Loucy (cell line): ENCODE measurements at regions not wholly inside any gene's neighbourhood (a gene's known extent, or its start where the extent isn't known, plus 50 kb on each side); places are given as distances from the start of the nearest gene placed in this dataset.

Source experiments
- EZH2phosphoT487 ChIP-seq: fragments of 200-600 bp; IDR thresholded peaks from 2 replicates; pipeline ENCODE4 v1.6.1; 2018; ENCODE audit warnings: antibody characterized with exemption, mild to moderate bottlenecking, moderate library complexity, borderline replicate concordance
- TF ChIP-seq, protein P1 (sequence below): fragments of 200-600 bp; sonication (generic); conservative IDR thresholded peaks from 2 replicates; pipeline ENCODE4 v1.5.1; 2014; ENCODE audit warnings: mild to moderate bottlenecking, antibody characterized with exemption, low read length

DNA sequence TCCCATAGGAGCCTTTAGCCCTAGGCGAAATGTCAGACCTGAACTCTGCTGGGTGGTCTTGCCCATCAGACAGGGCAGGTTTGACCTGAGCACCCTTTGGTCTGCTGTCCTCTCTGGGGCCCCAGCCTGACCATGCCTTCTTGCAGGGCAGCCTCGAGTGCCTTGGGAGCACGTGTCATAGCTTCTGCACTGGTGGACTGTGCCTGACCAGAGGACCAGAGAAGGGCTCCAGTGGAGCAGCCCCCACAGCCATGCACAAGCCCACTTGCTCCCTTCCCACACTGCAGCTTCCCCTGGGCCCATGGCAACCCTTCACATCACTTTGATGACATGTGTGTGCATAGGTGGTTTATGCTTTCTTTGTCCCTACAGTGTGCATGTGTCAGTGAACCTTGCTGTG is 394.0 kb downstream of the TEX13C start:
- TF ChIP-seq, protein P1, sequence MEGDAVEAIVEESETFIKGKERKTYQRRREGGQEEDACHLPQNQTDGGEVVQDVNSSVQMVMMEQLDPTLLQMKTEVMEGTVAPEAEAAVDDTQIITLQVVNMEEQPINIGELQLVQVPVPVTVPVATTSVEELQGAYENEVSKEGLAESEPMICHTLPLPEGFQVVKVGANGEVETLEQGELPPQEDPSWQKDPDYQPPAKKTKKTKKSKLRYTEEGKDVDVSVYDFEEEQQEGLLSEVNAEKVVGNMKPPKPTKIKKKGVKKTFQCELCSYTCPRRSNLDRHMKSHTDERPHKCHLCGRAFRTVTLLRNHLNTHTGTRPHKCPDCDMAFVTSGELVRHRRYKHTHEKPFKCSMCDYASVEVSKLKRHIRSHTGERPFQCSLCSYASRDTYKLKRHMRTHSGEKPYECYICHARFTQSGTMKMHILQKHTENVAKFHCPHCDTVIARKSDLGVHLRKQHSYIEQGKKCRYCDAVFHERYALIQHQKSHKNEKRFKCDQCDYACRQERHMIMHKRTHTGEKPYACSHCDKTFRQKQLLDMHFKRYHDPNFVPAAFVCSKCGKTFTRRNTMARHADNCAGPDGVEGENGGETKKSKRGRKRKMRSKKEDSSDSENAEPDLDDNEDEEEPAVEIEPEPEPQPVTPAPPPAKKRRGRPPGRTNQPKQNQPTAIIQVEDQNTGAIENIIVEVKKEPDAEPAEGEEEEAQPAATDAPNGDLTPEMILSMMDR: no peak
- no peak for TF ChIP-seq EZH2phosphoT487
